ENCODE measurements at regions not wholly inside any gene's neighbourhood (a gene's known extent, or its start where the extent isn't known, plus 50 kb on each side); places are given as distances from the start of the nearest gene placed in this dataset.
"Not testable (repeated sequence)": the region's sequence is repeated elsewhere in the genome, so short reads cannot be mapped to it uniquely, and the experiment has no call there.

DNA sequence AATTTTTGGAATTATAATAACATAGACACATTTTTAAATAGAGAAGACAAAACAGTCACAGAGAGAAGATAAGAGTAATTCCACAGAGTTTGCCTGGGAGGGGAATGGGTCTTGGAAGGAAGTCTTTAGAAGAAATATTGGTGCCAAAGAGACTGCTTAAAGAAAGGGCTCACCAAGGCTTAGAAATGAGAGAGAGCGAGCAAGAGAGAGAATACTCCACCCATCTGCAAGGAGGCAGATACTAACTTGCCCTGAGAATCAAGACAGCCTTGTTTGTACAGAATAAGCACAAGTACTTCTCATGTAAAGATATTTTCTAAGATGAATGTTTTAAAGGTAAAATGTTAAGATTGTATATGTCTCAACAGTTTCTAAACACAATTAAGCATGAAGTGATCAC is 165.5 kb downstream of the SLC38A4 start:
- H3K27ac ChIP-seq: no peak overlapping the region

DNA sequence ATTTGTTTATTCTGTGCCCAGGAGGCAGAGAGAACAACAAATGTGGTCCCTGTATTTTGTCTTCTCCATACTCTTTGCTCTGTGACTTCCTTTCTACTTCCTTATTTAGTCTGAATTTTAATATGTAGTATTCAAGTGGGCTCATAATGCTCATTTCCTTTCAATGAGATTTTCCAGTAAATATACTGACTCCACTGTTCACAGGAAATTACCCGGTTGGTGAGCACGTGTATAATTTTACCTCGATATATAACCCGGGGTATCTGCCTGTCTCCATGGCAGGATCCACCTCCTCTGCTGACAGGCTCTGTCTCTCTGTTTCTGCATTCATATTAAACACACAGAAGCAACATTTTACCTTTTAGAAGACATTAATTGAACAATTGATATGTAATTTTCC is 166.0 kb downstream of the SLC38A4 start:
- TF ChIP-seq, protein P1, sequence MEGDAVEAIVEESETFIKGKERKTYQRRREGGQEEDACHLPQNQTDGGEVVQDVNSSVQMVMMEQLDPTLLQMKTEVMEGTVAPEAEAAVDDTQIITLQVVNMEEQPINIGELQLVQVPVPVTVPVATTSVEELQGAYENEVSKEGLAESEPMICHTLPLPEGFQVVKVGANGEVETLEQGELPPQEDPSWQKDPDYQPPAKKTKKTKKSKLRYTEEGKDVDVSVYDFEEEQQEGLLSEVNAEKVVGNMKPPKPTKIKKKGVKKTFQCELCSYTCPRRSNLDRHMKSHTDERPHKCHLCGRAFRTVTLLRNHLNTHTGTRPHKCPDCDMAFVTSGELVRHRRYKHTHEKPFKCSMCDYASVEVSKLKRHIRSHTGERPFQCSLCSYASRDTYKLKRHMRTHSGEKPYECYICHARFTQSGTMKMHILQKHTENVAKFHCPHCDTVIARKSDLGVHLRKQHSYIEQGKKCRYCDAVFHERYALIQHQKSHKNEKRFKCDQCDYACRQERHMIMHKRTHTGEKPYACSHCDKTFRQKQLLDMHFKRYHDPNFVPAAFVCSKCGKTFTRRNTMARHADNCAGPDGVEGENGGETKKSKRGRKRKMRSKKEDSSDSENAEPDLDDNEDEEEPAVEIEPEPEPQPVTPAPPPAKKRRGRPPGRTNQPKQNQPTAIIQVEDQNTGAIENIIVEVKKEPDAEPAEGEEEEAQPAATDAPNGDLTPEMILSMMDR (conservative IDR thresholded peaks at IDR 0.05): no peak

More for the DNA sequence above, 165.5 kb downstream of the SLC38A4 start:
- TF ChIP-seq, protein P1 (conservative IDR thresholded peaks at IDR 0.05): no peak
- no peak for TF ChIP-seq ZFX (IDR thresholded peaks at IDR 0.05)

DNA sequence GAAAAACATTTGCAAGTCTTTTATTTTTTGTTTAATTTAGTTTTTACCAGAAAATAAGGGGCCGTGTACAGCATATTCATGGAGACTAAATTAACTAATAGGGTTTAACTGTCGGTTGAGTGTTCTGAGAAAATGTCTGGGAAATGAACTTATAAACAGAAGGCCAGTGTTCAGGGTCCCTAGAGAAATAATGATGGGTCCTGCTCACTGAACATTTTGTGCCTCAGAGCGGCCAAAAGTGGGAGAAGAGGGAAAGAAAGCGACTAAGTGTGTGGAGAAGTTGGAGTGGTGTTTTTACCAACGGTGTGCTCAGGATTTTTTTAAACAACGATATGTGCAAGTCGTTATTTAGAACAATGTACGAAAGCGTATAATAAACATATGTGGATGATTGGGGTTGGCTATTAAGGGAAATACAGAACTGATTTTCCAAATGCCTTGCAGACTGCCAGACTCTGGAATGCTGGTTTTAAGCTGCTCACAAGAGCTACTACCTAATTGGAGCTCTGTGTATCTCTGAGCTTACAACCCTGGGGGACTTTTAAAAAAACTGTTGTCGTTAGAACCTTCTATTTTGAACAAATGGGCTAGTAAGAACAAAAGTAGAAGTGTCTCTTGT is 166.7 kb downstream of the SLC38A4 start:
- no peak overlapping the region for H3K27ac ChIP-seq
- TF ChIP-seq, protein P1 (conservative IDR thresholded peaks at IDR 0.05): no peak

More for the DNA sequence above, 166.0 kb downstream of the SLC38A4 start:
- no peak overlapping the region for H3K27ac ChIP-seq

DNA sequence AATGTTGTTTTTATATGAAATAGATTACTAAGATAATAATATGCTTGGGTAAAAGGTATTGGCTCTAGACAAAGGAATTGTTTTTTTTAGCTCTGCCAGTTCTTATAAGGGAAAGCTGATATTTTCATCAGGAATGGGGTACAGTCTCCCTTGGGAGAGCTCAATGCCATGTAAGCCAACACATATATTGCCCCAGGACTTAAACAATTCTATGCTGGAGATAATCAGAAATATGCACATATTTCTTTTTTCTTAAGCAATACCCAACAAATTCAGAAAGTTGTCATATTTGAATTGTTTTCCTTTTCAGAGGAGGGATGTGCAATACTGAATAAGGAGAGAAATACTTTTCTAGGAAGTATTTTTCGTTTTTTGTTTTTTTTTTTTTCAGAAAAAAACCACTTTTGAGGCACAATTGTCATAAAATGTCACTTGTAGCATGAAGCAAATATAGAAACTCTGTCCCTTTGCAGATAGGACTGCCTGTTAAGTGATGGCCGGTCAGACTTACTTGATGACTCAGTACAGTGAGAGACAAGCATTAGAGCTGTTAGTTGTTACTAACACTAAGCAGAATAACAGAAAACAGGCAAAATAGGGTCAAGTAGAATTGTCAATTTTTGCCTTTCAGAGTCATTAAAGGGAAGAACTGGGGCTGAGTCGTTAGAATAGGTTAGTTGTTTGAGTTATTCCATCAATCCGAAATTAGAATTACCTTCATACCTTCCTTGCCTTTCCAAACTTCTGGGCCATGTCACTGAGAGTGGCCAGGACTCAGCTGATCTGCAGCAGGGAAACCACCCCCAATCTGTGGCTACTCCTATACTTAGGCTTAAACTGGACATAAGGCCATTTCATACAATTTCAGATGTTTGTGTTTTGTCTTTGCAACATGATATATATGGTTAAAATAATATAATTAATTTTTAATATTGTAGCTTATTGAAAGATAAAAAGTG is 168.1 kb downstream of the SLC38A4 start:
- H3K27ac ChIP-seq: no peak overlapping the region
- TF ChIP-seq ZFX (IDR thresholded peaks at IDR 0.05): no peak
- TF ChIP-seq, protein P1 (conservative IDR thresholded peaks at IDR 0.05): no peak

DNA sequence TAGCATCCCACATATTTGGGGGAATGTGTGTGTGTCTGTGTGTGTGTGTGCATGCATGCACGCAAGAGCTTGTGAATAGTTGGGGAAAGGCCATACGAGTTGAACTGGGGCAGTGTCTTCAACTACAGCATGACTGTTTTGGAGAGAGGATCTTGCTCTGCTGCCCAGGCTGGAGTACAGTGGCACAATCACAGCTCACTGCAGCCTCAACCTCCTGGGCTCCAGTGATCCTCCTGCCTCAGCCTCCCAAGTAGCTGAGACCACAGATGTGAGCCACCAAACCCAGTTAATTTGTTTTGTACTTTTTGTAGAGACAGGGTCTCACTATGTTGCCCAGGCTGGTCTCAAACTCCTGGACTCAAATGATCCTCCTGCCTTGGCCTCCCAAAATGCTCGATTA is 169.8 kb downstream of the SLC38A4 start:
- not testable (repeated sequence) for H3K27ac ChIP-seq

DNA sequence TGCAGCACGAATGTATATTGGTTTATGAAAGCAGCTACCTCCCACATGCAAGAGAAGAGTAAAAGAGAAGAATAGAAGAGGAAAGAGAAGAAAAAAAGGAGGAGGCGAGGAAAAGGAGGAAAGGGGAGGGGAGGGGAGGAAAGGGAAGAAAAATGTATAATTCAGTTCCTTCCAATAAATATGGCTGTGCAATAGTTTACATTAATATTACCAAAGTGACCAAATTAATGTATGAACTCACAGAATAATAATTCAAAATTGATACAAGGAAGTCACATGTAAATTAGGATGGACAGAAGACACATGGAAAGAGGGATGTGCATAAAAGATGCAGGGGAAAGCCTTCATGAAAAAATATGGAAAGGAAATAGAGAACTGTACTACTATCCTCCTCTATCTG is 172.5 kb downstream of the SLC38A4 start:
- H3K27ac ChIP-seq: no peak overlapping the region
- TF ChIP-seq ZFX (IDR thresholded peaks at IDR 0.05): no peak
- TF ChIP-seq, protein P1 (conservative IDR thresholded peaks at IDR 0.05): no peak

DNA sequence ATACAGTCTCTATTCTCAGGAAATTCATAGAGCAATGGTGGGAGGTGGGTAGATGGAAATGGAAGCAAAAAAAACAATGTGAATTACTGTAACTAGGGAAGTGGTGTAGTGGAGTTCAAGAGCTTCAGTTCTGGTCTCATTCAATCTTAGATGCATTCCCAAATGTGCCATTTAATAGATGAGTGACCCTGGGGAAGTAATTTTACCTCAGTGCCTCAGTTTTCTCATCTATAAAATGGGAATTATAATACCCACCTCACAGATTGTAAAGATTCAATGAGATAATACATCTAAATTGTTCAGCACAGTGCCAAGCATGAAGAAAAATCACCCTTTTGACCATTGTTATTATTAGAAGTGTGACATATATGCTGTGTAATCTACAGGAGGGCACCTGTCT is 173.1 kb downstream of the SLC38A4 start:
- H3K27ac ChIP-seq: no peak overlapping the region
- TF ChIP-seq, protein P1 (conservative IDR thresholded peaks at IDR 0.05): no peak
- no peak for TF ChIP-seq ZFX (IDR thresholded peaks at IDR 0.05)

Measured in C4-2B (cell line).